NCI-H510A (cell line): ENCODE measurements at regions not wholly inside any gene's neighbourhood (a gene's known extent, or its start where the extent isn't known, plus 50 kb on each side); places are given as distances from the start of the nearest gene placed in this dataset.
A peak's percentile ranks its signal among the peaks of the same experiment; 100 is the strongest.

Experiments
- DNase-seq: peaks from one replicate; lab custom pipeline; 2025; lab: John Stamatoyannopoulos, UW

DNA sequence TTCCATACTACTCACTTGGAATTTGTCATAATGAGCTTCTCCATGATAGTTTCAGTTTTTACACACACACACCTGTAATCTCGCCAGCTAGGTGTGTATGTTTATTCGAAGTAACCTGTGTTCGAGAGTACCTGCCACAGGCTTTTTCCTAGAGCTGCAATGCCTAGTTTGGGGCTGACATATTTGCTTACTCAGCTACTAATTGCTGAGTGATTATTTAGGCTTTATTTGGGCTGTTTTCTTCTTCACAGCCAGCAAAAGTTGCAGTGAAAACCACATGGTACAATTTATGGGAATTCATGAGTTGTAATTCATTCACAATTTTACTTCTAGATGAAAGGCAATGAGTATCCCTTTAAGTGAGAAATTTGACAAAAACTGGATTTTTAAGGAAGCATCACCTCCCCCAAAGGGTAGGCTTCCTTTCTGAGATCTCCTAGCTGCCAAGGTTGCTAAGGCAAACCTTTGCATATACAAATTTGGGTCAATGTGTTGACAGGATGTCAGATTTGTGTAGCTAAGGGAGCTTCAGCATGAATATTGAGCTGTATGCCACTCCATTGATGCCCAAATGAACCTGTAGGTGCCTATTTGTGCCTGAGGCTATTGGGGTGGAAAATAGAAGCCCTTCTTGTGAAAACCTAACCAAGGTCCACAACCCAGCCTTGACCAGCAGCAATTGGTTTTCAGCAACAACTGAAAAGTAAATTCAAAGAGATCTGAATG, 108.7 kb upstream of the OTX2 start:
- no peak for DNase-seq

DNA sequence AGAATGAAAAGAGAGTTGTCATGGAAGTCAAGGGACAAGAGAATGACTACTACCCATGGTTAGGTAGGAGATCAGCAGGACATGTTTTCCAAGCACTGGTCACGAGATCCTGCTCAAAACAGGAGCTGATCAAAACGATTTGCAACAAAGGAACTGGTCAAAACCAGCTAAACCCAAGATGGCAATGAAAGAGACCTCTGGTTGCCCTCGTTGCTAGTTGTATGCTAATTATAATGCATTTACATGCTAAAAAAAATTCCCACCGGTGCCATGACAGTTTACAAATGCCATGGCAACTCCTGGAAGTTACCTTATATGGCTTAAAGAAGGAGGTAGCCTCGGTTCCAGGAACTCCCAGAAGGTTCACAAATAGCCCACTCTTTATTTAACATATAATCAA, 95.0 kb upstream of the OTX2 start:
- no peak for DNase-seq

DNA sequence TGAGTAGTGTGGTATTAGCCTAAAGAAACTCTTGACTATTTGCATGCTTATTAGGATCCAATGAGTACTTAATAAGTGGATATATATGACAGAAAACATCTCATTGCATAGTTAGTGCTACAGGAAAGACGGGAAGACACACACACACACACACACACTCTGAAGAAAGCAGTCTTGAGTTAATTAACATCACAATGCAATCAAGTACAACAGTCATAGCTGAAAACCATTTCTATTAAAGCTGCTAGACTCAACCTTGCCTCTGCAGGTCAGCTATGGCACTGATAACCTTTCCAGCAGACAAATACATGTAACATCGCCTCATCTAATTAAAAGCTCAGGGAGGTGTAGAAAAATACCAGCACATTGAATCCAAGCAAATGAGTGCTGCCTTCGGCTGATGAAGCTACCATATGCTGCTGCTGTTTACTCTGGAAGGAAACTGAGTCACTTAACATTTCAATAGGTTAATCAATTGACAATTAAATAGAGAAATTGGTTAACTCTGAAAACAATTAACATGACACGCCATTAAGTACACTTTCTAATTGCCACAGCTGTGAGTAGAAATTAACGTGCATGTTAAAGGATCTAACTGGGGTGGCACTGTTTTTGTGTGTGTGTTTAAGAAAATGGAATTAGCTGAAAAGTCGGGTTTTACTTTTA, 93.2 kb upstream of the OTX2 start:
- no peak for DNase-seq

DNA sequence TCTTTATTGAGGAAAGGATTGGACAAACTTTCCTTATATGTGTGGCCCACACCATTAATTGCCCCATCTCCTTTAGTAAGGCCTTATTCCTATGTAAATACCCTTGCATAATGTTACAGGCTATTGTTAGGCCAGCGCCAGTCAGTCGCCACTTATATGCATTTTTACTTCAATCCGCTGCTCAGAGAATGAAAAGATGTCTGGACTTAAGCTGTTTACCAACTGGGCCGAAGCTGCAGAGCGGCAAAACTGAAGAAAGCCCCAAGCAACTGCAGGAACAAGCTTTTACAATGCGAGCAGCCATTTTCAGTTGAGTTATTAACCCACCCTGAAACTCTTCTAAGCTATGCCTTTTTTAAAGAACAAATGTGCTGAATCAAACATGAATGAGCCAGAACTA, 92.1 kb upstream of the OTX2 start:
- DNase-seq, result no peak

DNA sequence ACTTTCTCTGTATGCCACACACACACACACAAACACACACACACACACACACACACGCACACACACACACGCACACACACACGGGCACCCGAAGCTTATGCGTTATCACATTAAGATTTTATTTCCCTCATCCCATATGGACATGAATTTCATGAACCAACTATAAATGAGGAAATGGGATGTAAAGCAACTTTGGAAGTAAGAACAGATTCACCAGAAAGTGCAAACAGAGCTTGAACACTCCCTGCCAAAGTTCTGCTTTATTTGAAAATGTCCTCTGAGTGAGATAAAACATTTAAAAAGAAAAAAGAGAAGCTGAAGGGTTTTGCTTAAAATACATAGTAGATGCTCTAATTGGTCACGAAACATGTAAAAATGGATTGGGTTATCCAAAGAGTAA, 90.4 kb upstream of the OTX2 start:
- no peak for DNase-seq

DNA sequence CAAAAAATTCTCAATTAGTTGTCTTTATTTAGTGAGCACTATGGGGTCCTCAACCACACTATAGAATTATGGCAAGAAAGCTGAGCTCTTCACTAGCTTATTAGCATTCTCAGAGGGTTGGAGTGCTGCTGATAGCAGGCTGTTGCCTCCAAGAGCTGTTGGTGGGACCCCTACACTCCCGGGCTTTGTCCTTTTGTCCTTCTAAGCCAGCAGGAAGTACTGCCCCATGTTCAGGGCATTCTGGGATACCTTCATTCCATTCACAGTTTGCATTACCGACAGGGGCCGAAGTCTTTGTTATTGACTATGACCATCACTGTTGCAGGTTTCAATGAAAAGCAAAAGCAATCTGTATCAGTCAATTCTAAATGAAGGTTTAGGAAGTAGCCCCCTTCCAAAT, 89.5 kb upstream of the OTX2 start:
- DNase-seq, result no peak

DNA sequence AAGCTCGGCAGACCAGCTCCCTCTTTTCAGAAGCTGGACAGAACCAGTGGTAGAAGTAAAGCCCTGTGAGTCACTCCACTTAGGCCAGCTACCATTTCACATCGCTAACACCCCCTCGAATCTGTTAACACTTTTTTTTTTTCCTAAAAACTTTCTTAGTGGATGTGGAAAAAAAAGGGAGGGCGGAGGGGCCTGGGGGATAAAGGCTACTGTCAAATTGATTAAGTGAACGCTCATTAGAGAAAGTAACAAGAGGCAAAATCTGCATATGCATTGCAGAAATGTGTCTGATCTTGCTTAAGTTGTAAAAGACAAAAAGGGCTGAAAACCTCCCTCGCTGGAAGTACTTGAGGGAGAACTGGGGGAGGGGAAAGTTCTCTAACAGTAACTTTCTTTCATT, 86.6 kb upstream of the OTX2 start:
- DNase-seq, result no peak

DNA sequence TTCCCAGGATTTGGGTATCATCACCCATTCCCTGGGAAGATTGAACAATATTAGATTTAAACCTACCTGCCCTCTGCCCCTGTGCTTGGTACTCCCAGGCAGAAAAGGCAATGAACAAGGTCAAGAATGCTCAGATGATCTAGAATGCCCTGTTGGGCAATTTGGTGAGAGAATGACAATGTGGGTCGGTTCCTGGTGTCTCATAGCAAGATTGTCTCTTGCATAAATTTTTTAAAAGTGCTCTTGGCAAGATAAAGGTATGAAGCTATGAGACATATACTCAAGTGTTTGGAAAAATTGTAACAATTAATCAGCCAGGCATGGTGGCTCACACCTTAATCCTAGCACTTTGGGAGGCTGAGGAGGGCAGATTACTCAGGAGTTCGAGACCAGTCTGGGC, 86.0 kb upstream of the OTX2 start:
- no peak for DNase-seq

DNA sequence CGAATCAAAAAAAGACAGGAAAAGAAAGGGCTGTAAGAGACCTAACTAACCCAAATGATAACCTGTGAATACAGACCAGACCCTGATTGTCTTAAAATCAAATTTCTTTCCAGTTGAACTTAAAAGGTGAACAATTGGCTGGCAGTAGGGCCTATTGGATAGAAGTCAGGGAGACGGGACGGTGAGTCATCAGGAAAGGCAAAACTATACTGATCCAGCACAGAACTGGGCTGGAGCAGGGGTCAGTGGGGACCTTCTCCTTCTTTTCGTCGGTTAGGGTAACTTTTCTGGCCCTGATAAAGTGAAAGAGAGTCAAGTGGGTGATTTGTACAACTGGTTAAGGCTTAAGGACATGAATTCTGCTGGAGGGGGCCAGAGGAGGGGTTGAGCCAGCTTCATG, 84.9 kb upstream of the OTX2 start:
- no peak for DNase-seq

DNA sequence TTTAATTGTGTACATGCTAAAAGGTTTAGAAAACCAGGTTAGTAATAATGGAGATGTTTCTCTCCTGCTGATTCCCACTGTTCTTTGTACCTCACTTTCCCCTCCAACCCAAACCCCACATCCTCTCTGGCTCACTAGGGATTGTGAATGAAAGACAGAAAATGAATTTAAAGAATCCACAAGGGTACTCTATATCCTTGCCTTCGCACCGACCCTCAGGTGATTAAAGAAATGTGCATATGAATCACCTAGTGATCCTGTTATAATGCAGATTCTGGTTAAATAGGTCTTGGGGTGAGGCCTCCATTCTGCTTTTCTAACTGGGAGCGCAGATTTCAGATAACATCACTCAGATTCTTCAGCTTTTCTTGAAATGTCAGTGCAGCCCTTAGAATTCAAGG, 84.3 kb upstream of the OTX2 start:
- no peak for DNase-seq

DNA sequence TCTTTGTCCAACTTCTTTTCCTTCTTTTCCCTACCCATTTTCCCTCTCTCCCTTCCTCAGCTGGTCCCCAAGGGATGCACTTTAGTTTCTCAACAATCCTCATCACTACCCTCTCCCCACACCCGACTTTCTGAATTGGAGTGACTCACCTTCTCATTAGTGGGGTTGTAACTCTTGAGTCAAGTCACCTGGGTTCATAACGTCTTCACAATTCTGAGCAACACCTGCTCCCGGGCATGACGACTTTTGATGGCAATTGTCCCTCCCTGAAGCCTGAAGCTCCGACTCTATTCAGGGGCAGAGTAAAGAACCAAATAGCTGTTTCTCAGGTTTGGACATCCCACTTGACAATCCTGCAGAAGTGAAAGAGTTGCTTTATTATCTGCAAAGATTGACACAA, 82.7 kb upstream of the OTX2 start:
- DNase-seq, result no peak

DNA sequence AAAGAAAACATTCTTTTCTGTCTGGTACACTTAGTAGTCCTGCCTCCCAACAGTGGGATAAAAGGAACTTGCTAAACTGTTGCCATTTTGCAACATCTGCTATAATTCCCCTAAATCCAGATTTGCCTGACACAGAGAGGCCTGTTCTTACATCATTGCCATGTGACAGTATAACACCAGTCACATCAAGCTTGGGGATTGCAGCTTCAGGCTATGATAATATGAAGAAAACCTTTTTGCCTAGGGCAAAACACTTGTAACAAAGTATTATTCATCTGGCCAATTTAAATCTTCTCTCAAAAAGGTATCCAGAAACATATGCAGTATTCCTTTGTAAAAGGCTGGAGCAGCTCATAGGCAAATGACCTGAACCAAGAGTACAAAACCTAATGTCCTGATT, 80.9 kb upstream of the OTX2 start:
- no peak for DNase-seq

DNA sequence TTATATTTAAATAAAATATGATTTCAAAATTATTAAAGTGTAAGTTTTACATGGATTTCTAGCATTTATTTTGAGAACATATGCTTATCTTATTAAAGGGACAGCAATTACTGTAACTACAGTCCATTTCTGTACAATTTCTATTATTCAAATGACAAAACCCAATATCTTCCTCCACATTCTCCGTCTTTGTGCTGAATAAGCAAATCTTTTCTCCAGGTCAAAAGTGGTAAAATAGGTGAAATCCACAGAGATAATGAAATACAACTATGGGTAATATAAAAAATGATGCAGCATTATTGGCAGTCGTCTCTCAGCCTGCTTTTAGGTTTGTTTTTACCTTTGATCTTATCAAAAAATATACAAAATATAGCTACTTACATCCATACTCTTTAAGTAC, 79.4 kb upstream of the OTX2 start:
- DNase-seq, result no peak

DNA sequence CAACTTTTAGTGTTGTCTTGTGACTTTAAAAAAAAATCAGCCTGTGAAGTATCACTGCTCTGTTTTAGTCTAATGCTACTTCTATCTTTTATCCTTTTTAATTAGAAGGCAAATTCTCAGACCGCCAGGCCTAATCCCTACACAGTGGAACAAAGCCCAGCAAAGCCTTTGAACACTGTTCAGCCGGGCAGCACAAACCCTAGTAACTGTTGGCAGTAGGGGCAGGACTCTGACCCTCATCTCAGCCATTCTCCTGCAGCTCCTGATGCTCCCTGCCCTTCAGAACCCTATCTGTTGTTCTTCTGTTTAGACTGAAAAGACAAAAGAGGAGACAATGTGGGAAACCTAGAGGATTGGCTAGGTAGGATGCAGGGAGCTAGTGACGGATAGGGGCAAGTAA, 78.0 kb upstream of the OTX2 start:
- no peak for DNase-seq

DNA sequence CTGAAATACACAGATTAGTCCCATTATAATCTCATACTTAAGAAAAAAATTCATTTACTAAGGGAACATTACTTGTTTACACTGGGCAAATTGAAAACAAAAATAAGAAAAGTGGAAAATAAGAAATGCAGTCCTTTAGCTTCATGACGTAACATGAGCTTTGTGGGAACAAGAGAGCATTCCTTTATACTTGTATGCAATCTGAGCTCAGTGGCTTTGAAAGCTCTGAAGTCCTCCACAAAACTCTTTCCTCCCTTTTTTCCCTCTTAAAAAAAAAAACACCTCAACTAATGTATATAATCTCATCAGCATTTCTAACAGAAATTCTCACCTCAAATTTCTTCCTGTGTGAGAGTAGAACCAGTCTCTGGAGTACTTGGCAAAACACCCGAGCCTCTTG, 76.9 kb upstream of the OTX2 start:
- no peak for DNase-seq

DNA sequence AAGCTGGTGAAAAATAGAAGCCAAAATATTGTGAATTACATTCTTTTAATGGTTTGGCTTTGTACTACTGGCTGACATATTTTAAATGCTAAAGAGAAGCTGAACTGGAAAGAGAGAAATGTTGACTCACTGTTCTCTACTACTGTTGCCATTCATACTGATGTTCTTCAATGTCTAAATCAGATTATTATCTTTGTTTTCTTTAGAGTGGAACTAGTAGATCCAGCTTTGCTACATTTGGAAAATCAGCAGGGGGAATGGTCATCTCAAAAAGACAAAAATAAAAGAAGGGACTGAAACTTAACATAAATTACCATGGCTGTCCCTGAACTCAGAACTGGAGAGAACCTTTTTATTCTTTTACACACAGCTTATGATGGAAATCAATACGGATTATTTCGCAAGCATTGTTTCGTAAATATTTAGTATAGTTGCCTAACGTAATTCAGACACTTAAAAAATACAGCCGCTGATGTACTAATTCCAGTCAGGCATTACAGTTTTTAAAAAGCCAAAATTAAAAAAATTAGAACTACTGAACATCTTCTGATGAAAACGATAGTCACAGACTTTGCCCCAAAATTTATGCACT, 76.3 kb upstream of the OTX2 start:
- DNase-seq, result no peak

DNA sequence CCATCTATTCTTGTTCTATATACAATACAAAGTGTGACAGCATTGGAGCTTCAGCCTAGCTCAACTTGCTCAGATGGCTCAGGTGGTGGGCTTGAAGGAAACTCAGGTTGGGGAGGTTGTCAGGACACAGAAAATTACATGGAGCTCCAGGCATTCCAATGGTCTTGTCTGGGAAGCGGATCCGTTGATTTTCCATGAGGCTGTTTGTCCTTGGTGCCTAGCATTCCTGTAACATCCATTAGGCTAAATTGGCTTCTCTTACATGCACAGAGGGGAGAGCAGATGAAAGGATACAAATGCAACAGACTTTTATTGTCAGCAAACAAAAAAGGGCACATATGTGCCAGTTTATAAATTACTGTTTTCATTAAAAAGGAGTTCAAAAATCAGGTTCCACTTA, 75.5 kb upstream of the OTX2 start:
- DNase-seq, result no peak

DNA sequence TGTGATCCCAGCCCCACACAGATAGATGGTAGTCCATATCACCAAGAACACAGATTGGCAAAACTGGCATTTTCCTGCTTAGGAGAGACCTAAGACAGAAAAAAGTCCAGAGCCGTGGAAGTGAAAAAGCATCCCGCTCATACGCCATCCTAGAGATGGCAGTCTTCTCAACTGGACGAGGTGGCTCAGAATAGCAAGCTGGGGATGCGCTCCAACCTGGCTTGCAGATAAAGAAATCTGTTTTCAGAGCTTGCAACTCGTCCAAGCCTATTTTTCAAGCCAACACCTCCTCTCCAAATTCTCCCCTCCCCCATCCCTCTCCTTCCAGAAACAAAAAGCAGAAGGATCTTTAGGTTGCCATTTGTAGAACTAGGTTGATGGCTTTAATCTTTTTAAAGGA, 74.3 kb upstream of the OTX2 start:
- no peak for DNase-seq

DNA sequence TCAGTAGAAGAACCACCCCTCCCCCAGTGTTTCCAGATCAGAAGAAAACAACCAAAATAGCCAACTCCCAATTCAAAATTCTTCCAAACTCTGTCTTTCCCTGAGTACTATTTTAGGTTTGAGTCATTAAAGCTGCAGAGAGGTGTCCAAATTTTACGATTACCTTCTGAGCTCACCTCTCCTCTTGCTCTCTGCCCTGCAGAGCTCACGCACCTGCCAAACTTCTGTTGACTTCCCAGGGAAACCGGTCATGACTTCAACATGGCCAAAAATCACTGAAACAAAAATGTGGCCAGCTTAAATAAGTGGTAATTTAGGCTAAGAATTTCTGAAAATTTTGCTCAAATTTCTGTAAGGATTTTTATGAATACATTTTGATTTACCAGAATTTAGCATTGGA, 70.9 kb upstream of the OTX2 start:
- no peak for DNase-seq

DNA sequence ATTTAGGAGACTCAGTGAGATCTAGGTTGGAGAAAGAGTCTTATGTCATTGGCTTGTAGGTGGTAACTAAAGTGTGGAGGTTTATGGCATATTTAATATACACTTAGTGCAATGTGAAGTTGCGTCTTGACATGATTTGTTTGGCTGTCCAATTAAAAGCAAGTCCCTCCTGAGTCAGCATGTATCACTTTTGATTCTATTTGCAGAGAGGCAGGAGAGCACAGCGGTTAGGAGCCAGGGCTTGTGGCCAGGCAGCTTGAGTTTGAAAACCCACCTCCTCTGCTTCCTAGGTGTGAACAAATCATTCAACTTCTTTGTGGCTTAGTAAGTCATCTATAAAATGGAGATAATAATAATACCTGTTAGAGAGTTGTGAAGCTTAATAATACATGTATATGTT, 68.5 kb upstream of the OTX2 start:
- no peak for DNase-seq

DNA sequence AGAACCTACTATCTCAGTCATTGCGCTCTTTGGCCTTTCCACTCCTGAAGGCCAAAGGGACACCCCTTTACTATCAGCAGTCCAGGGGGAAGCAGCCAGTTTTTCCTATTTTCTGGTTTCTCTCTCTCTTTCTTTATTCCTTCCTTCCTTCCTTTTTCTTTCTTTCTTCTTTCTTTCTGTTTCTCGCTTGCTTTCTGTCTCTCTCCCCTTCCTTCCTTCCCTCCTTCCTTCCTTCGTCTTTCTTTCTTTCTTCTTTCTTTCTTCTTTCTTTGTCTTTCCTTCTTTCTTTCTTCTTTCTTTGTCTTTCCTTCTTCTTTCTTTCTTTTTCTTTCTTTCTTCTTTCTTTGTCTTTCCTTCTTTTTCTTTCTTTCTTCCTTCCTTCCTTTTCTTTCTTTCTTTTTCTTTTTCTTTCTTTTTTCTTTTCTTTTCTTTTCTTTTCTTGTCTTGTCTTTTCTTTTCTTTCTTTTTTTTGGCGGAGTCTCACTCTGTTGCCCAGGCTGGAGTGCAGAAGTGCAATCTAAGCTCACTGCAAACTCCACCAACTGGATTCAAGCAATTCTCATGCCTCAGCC, 64.9 kb upstream of the OTX2 start:
- DNase-seq, result no peak

DNA sequence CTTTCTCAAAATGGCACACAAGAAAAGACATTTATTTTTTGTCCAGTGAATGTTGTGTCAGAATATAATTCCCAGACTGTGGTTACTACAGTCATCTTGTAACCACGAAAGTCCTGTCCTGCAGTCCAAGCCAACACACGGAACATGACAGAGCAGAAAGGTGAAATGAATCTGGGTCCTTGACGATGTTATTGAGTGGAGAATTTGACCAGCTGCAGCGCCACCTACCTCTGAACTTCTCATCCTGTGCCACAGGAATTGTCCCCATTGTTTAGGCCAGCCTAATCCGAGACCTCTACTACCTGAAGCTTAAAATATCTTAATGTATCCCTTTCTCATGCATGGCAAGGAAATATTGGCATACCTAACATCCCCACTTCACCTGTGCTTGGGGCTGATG, 64.1 kb upstream of the OTX2 start:
- peak; percentile 35 for DNase-seq

DNA sequence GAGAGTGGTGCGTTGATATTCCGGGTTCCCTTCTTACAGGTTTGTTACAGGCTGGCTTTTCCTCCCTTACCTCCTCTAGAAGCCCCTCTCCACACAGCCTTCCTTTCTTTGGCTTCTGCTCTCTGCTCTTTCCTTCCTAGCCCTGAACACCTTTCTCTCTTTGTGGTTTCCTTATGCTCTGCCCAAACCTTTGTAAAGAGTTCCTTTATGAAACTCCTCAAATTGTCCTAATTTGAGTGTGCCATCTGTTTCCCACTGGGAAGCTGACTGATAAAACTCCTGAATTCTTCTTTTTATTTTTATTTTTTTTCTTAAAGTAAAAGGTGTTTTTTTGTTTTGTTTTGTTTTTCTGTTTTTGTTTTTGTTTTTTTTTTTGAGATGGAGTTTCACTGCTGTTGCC, 60.1 kb upstream of the OTX2 start:
- DNase-seq, result no peak

DNA sequence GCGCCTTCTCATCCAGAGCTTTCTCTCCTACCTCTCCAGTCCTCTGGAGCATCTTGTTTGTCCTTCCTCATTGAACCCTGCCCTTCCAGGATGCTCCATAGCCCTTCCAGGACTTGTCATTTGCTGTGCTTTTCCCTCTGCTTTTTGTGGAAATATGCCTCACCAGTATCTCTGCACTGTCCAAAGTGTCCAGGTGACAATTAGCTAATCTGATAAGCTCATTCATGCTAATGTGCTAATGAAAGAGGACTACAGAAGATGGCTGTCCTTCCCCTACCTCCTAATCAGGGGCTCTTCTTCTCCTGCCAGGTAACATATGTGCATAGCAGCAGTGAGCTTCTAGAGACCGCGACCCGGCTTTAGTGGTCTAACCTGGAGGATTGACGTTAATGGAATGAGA, 58.4 kb upstream of the OTX2 start:
- no peak for DNase-seq
